ENCODE measurements at regions not wholly inside any gene's neighbourhood (a gene's known extent, or its start where the extent isn't known, plus 50 kb on each side); places are given as distances from the start of the nearest gene placed in this dataset.

DNA sequence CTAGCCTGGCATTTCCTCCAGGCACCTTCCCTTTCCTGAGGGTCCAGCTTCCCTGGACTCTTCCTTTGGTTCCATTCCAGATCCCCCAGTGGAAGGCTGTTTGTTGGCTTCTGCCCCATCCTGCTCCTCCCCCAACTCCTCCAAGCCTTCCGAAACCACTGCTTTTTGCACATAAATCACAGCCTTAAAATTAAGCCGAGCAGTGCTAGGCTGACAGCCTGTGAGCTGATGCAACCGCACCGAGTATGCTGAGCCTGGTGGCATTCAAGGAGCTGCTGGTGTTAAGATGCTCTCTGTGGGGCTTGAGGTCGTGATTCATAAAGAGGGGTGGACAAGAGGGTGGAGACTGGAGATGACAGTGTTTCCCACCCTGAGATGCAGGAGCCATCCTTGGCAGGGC lies 266.6 kb upstream of the C1orf174 start:
- Histone ChIP-seq H3K36me3 (ENCODE audit: low read depth) (no peaks in the 10 kb centered on the region), H3K9me3 (no peaks in the 10 kb centered on the region), H3K4me1 (ENCODE audit: low read depth) (no peaks in the 10 kb centered on the region), H3K4me3 (no peak overlapping the region)
- DNase-seq (no peak), ATAC-seq (no peak)
- intact Hi-C loops (cut with DNase I, micrococcal nuclease): no loop called here
- TF ChIP-seq CTCF (IDR thresholded peaks at IDR 0.05): no peak

DNA sequence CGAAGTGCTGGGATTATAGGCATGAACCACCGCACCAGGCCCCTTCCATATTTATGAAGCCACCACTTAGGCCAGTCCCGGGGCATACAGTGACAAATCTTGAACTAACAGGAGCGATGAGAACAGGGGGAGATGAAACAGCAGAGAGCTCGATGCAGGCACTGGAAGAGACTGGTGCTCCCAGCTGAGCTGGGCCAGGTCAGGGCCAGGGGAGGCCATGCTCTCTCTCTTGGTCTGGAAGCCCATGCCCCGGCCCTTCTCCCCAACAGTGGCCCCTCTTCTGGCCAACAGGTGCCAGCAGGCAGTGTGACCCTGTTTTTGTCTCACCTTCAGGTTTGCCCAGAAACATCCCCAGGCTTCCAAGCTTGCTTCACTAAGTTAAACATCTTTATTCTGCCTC lies 269.9 kb upstream of the C1orf174 start:
- no peaks in the 10 kb centered on the region for H3K9me3 ChIP-seq
- no peaks in the 10 kb centered on the region for H3K4me1 ChIP-seq (ENCODE audit: low read depth)
- TF ChIP-seq CTCF (IDR thresholded peaks at IDR 0.05): no peak
- H3K4me3 ChIP-seq: no peak overlapping the region
- ATAC-seq (no peak), DNase-seq (no peak)
- intact Hi-C loops (cut with DNase I, micrococcal nuclease): no loop called here
- no peaks in the 10 kb centered on the region for H3K36me3 ChIP-seq (ENCODE audit: low read depth)

DNA sequence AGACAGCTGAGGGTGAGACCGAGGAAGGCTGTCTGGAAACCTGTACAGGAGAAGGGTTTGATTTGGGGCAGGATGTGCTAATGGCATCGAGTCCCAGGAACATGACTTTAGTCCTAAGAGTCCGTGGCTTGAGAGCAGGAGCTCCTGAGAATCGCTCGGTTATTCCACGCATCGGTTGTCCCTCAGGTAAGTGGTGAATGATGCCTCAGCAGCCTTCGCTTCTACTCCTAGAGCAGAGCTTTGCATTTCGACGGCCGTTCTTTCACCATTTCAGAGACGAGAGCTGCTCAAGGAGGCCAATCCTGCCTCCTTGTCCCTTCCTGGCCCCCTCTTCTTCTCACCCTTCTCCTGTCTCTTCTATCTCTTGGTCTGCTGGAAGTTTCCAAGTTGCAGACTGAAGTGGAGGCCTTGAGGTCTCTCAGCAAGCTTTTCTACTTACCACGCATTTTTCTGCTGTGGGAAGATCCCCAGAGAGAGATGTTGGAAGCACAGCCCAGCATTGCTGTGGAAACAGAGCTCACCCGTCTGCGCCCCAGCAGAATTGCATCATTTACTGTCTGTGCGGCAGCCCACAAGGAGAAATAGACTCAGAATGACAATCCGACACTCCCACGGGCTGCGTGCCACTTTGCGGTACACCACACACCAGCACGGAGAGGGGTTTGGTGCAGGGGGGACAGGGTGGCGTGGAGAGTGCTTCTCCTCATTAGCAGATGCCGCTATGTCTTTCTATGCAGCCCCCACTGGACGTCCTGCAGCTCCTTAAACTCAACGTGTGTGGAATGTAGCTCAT lies 270.7 kb upstream of the C1orf174 start:
- Histone ChIP-seq H3K36me3 (ENCODE audit: low read depth) (no peaks in the 10 kb centered on the region), H3K4me1 (ENCODE audit: low read depth) (no peaks in the 10 kb centered on the region), H3K4me3 (no peak overlapping the region), H3K9me3 (no peaks in the 10 kb centered on the region)
- TF ChIP-seq CTCF (IDR thresholded peaks at IDR 0.05): no peak
- intact Hi-C loops (cut with DNase I, micrococcal nuclease): no loop called here
- DNase-seq: no peak
- no peak for ATAC-seq

- no peaks in the 10 kb centered on the region for H3K9me3 ChIP-seq
- H3K4me1 ChIP-seq (ENCODE audit: low read depth): no peaks in the 10 kb centered on the region
- intact Hi-C loops (cut with DNase I, micrococcal nuclease): no loop called here
- H3K4me3 ChIP-seq: no peak overlapping the region
- H3K36me3 ChIP-seq (ENCODE audit: low read depth): no peaks in the 10 kb centered on the region
- no peak for TF ChIP-seq CTCF (IDR thresholded peaks at IDR 0.05)
- no peak for DNase-seq
- ATAC-seq: no peak
These were observed 271.7 kb upstream of the C1orf174 start for GRCh38 chr1:4171480-4172450.

DNA sequence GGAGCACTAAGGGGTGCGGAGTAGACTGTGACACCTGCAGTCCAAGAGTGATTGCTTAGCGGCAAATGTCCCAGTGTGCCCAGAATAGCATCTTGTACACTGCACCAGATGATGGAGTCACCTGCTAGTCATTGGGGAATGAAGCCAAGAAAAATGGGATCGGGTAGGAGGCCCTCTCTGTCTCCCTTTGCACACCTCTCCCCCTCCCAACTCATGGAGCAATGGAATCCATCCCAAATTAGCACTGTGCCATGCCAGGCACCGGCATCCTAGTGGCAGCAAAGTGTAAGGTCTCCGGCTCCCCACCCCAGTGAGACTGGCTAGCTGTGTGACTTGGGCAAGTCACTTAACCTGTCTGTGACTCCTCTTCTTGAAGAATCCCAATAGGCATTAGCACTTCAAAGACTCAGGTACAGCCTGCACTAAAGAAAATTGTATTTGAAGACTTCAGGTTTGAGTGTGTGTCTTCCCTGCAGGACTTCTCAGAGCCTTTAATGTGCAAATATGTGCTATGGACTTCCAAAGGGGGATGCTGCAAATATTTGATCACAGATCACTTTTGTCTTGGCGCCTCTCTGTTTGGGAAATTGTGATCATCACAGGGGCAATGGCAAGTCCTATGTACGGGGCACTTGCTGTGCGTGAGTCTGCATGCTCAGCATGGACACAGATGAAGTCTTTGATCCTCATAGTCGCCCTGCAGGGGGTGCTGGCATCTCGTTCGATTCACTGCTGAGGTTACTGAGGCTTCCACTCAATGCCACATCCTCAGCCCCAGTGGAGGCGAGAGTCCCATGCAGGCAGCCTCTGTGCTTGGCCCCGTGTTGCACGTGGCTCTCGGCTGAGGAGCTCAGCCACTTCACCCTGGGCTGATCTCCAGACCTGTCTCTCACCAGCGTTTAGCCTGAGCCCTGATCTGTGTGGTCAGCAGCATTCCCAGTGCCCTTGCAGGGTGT lies 272.9 kb upstream of the C1orf174 start:
- intact Hi-C loops (cut with DNase I, micrococcal nuclease): no loop called here
- no peaks in the 10 kb centered on the region for H3K36me3 ChIP-seq (ENCODE audit: low read depth)
- no peak overlapping the region for H3K4me3 ChIP-seq
- no peak for TF ChIP-seq CTCF (IDR thresholded peaks at IDR 0.05)
- no peak for ATAC-seq
- H3K9me3 ChIP-seq: no peaks in the 10 kb centered on the region
- no peaks in the 10 kb centered on the region for H3K4me1 ChIP-seq (ENCODE audit: low read depth)
- peak in 1 of 3 donors; percentile 9 for DNase-seq

Measured in mucosa of descending colon (tissue), 3 donors.